WTC11 (cell line): ENCODE measurements at regions not wholly inside any gene's neighbourhood (a gene's known extent, or its start where the extent isn't known, plus 50 kb on each side); places are given as distances from the start of the nearest gene placed in this dataset.

Experiments
- ATF1 ChIP-seq: sonication (generic); formaldehyde crosslinking; IDR thresholded peaks from 2 replicates; pipeline ENCODE4 v1.8.1; 2023; ENCODE audit warnings: mild to moderate bottlenecking, moderate library complexity, missing genetic modification reagents
- ATF2 ChIP-seq: sonication (generic); formaldehyde crosslinking; IDR thresholded peaks from 2 replicates; pipeline ENCODE4 v1.8.1; 2022; ENCODE audit warnings: low read depth, missing genetic modification reagents, borderline replicate concordance
- CBFB ChIP-seq: sonication (generic); formaldehyde crosslinking; IDR thresholded peaks from 2 replicates; pipeline ENCODE4 v1.8.1; 2022; ENCODE audit warnings: mild to moderate bottlenecking, low read depth, missing genetic modification reagents
- CREB1 ChIP-seq: sonication (generic); formaldehyde crosslinking; IDR thresholded peaks from 2 replicates; pipeline ENCODE4 v1.8.0; 2023; ENCODE audit warnings: mild to moderate bottlenecking, missing genetic modification reagents
- CREM ChIP-seq: sonication (generic); formaldehyde crosslinking; IDR thresholded peaks from 2 replicates; pipeline ENCODE4 v1.8.1; 2022; ENCODE audit warnings: mild to moderate bottlenecking, missing genetic modification reagents, moderate library complexity
- NFYB ChIP-seq: sonication (generic); formaldehyde crosslinking; conservative IDR thresholded peaks from 2 replicates; pipeline ENCODE4 v1.8.0; 2022; ENCODE audit warnings: low read depth, missing genetic modification reagents
- NR2C2 ChIP-seq: sonication (generic); formaldehyde crosslinking; IDR thresholded peaks from 2 replicates; pipeline ENCODE4 v1.8.0; 2022; ENCODE audit warnings: mild to moderate bottlenecking, missing genetic modification reagents
- PRDM15 ChIP-seq: sonication (generic); formaldehyde crosslinking; IDR thresholded peaks from 2 replicates; pipeline ENCODE4 v1.8.0; 2022; ENCODE audit warnings: missing genetic modification reagents
- PRRX2 ChIP-seq: fragments of 250-450 bp; sonication (Bioruptor Pico); IDR thresholded peaks from 2 replicates; pipeline ENCODE4 v1.8.0; 2021; ENCODE audit warnings: mild to moderate bottlenecking
- SMAD4 ChIP-seq: sonication (generic); formaldehyde crosslinking; IDR thresholded peaks from 2 replicates; pipeline ENCODE4 v1.8.0; 2022; ENCODE audit warnings: mild to moderate bottlenecking, missing genetic modification reagents
- USF1 ChIP-seq: sonication (generic); formaldehyde crosslinking; IDR thresholded peaks from 2 replicates; pipeline ENCODE4 v1.8.0; 2022; ENCODE audit warnings: mild to moderate bottlenecking, missing genetic modification reagents
- TF ChIP-seq, protein P1 (sequence below): fragments of 200-600 bp; IDR thresholded peaks from 2 replicates; pipeline ENCODE4 v1.8.0; 2022; ENCODE audit warnings: antibody characterized with exemption
- TF ChIP-seq, protein P2 (sequence below): fragments of 250-450 bp; sonication (Bioruptor Pico); IDR thresholded peaks from 2 replicates; pipeline ENCODE4 v1.9.0; 2021; ENCODE audit warnings: mild to moderate bottlenecking

DNA sequence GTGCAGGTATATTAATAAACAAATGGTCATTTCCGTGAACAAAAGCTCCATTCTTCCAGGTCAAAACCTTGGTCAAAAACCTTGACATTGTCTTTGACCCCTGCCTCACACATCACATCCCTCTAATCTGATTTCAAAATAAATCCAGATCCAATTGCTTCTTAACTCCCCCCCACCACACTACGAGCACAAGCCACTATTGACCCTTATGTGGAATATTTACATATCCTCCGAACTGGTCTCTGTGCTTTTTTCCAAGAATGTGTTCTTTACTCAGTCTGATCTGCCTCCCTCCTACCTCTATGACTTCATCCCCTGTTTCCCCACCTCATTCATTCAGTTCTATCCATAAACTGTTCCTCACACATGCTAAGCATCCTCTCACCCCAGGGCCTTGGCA lies 313.6 kb upstream of the NPVF start:
- TF ChIP-seq SMAD4 (no peak), NFYB (no peak), PRRX2 (CRISPR knock-in tag) (no peak), USF1 (CRISPR knock-in tag) (no peak), ATF2 (CRISPR knock-in tag) (no peak), PRDM15 (CRISPR knock-in tag) (no peak), ATF1 (no peak), NR2C2 (no peak), CREM (CRISPR knock-in tag) (no peak), CBFB (CRISPR knock-in tag) (no peak), CREB1 (no peak)
- TF ChIP-seq, protein P1, sequence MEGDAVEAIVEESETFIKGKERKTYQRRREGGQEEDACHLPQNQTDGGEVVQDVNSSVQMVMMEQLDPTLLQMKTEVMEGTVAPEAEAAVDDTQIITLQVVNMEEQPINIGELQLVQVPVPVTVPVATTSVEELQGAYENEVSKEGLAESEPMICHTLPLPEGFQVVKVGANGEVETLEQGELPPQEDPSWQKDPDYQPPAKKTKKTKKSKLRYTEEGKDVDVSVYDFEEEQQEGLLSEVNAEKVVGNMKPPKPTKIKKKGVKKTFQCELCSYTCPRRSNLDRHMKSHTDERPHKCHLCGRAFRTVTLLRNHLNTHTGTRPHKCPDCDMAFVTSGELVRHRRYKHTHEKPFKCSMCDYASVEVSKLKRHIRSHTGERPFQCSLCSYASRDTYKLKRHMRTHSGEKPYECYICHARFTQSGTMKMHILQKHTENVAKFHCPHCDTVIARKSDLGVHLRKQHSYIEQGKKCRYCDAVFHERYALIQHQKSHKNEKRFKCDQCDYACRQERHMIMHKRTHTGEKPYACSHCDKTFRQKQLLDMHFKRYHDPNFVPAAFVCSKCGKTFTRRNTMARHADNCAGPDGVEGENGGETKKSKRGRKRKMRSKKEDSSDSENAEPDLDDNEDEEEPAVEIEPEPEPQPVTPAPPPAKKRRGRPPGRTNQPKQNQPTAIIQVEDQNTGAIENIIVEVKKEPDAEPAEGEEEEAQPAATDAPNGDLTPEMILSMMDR, result no peak
- TF ChIP-seq, protein P2, sequence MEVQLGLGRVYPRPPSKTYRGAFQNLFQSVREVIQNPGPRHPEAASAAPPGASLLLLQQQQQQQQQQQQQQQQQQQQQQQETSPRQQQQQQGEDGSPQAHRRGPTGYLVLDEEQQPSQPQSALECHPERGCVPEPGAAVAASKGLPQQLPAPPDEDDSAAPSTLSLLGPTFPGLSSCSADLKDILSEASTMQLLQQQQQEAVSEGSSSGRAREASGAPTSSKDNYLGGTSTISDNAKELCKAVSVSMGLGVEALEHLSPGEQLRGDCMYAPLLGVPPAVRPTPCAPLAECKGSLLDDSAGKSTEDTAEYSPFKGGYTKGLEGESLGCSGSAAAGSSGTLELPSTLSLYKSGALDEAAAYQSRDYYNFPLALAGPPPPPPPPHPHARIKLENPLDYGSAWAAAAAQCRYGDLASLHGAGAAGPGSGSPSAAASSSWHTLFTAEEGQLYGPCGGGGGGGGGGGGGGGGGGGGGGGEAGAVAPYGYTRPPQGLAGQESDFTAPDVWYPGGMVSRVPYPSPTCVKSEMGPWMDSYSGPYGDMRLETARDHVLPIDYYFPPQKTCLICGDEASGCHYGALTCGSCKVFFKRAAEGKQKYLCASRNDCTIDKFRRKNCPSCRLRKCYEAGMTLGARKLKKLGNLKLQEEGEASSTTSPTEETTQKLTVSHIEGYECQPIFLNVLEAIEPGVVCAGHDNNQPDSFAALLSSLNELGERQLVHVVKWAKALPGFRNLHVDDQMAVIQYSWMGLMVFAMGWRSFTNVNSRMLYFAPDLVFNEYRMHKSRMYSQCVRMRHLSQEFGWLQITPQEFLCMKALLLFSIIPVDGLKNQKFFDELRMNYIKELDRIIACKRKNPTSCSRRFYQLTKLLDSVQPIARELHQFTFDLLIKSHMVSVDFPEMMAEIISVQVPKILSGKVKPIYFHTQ (CRISPR knock-in tag), result no peak
